ENCODE measurements at regions not wholly inside any gene's neighbourhood (a gene's known extent, or its start where the extent isn't known, plus 50 kb on each side); places are given as distances from the start of the nearest gene placed in this dataset.
"Not testable (repeated sequence)": the region's sequence is repeated elsewhere in the genome, so short reads cannot be mapped to it uniquely, and the experiment has no call there.

GRCh38 chr1:96597218-96597617, 124.4 kb upstream of the PTBP2 start:
- Mint-ChIP-seq H3K36me3 (ENCODE audit: low read depth) (no peaks in the 10 kb centered on the region), H3K4me1 (no peaks in the 10 kb centered on the region), H3K4me3 (no peak overlapping the region), H3K27me3 (no peaks in the 10 kb centered on the region), H3K27ac (no peak overlapping the region), H3K9me3 (no peaks in the 10 kb centered on the region)
- CTCF ChIA-PET: no interaction called here
- POLR2A ChIA-PET: no interaction called here
- no peak for DNase-seq

- Mint-ChIP-seq H3K4me3 (no peak overlapping the region), H3K27me3 (no peaks in the 10 kb centered on the region), H3K27ac (no peak overlapping the region), H3K4me1 (no peaks in the 10 kb centered on the region), H3K9me3 (no peaks in the 10 kb centered on the region), H3K36me3 (ENCODE audit: low read depth) (no peaks in the 10 kb centered on the region)
- CTCF ChIA-PET: interaction anchor here (0.6 kb wide), 1 partner anchor 134 kb away, joined by 3 read pairs; no protein-coding TSS in a partner anchor
- POLR2A ChIA-PET: no interaction called here
- DNase-seq: no peak
Measured at GRCh38 chr1:96598416-96599168, 123.0 kb upstream of the PTBP2 start.

DNA sequence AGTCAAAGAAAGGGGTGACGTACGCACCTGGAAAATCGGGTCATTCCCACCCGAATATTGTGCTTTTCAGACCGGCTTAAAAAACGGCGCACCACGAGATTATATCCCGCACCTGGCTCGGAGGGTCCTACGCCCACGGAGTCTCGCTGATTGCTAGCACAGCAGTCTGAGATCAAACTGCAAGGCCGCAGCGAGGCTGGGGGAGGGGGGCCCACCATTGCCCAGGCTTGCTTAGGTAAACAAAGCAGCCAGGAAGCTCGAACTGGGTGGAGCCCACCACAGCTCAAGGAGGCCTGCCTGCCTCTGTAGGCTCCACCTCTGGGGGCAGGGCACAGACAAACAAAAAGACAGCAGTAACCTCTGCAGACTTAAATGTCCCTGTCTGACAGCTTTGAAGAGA, 117.0 kb upstream of the PTBP2 start:
- POLR2A ChIA-PET; H3K4me1 Mint-ChIP-seq; DNase-seq; H3K4me3 Mint-ChIP-seq; H3K9me3 Mint-ChIP-seq; H3K27me3 Mint-ChIP-seq; CTCF ChIA-PET; H3K36me3 Mint-ChIP-seq (ENCODE audit: low read depth); H3K27ac Mint-ChIP-seq: not testable (repeated sequence)

GRCh38 chr1:96617375-96617774, 104.2 kb upstream of the PTBP2 start:
- DNase-seq; H3K27me3 Mint-ChIP-seq; H3K27ac Mint-ChIP-seq; H3K9me3 Mint-ChIP-seq; H3K4me3 Mint-ChIP-seq; H3K4me1 Mint-ChIP-seq; POLR2A ChIA-PET; CTCF ChIA-PET; H3K36me3 Mint-ChIP-seq (ENCODE audit: low read depth): not testable (repeated sequence)

DNA sequence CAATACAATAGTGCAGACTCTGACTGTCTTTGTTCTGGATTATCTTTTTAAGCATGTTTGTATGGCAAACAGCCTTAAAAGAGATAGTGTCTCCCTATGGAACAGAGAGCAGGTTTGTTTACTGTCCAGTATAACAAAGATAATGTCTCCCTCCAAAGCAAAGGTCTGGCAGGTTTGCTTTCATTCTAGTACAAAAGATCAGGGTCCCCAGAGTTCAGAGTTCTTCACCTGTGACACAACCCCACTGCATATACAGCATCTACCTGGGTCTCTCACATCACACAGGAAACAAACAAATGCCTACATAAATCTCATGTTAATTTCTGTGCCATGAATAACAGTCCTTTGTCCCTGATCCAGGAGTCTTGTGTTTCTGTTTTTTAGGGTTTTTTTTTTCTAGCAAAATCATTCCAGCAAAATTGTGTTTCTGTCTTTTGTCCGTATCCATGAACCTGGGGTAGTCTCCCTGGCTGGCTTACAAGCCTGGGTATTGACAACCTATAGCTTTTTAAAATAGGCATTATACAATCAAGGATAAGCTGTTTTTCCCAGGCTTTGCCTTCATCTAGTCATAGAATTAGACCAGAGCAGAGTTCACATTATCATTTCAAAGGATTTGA, 89.4 kb upstream of the PTBP2 start:
- Mint-ChIP-seq H3K36me3 (ENCODE audit: low read depth) (no peaks in the 10 kb centered on the region), H3K9me3 (no peaks in the 10 kb centered on the region), H3K27me3 (no peaks in the 10 kb centered on the region), H3K4me1 (no peaks in the 10 kb centered on the region), H3K27ac (no peak overlapping the region), H3K4me3 (no peak overlapping the region)
- ChIA-PET POLR2A (no interaction called here), CTCF (no interaction called here)
- no peak for DNase-seq

DNA sequence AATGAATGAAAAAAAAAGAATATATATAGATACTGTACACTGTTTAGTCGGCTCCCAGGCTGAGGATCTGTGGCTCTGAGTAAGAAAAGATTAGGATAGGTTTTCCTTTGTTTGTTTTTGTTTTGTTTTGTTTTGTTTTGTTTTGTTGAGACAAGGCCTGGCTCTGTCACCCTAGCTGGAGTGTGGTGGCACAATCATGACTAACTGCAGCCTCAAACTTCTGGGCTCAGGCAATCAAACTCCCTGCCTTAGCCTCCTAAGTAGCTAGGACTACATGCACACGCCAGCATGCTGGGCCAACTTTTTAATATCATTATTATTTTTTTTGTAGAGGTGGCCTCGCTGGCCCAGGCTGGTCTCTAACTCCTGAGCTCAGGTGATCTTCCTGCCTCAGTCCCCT, 87.9 kb upstream of the PTBP2 start:
- DNase-seq: no peak
- H3K27ac Mint-ChIP-seq: no peak overlapping the region
- no peaks in the 10 kb centered on the region for H3K9me3 Mint-ChIP-seq
- CTCF ChIA-PET: no interaction called here
- no peak overlapping the region for H3K4me3 Mint-ChIP-seq
- POLR2A ChIA-PET: no interaction called here
- no peaks in the 10 kb centered on the region for H3K36me3 Mint-ChIP-seq (ENCODE audit: low read depth)
- no peaks in the 10 kb centered on the region for H3K4me1 Mint-ChIP-seq
- H3K27me3 Mint-ChIP-seq: no peaks in the 10 kb centered on the region

DNA sequence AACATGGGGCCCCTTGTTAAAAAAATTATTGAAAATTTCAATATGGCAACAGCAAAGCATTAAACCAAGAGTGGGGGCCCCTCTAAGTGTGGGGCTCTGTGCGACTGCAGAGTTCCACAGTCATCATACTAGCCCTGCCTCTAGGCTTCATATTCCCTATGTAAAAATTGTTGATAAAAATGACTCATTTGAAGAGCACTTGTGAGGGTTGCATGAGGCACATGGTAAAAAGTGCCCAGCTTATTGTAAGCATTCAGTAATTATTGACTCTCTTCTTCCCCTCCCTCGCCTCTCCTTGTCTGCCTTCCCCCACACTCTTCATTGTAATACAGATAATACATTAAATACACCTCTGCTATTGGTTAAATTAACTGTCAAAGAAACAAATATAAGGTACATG, 86.7 kb upstream of the PTBP2 start:
- H3K36me3 Mint-ChIP-seq (ENCODE audit: low read depth): no peaks in the 10 kb centered on the region
- H3K4me3 Mint-ChIP-seq: no peak overlapping the region
- ChIA-PET POLR2A (no interaction called here), CTCF (no interaction called here)
- H3K9me3 Mint-ChIP-seq: no peaks in the 10 kb centered on the region
- H3K27me3 Mint-ChIP-seq: no peaks in the 10 kb centered on the region
- no peak for DNase-seq
- H3K27ac Mint-ChIP-seq: no peak overlapping the region
- no peaks in the 10 kb centered on the region for H3K4me1 Mint-ChIP-seq

DNA sequence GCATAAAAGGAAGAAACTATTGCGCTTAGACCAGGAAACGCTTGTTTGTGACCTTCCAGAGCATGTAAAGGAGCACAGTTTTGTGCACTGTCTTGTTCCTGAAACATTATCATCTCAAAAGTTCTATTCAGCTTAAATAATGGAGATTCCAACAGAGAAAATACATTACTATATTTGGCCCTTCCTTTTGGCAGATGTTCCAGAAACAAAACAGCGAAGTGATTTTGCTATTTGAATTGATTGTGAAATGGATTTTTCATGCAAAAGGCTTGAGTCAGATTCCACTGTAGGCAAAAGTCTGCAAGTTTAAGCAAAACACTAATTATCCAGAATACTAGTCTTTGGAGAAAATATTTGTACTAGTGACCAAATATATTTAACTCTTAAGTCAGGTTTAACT, 80.3 kb upstream of the PTBP2 start:
- Mint-ChIP-seq H3K27ac (no peak overlapping the region), H3K36me3 (ENCODE audit: low read depth) (no peaks in the 10 kb centered on the region), H3K4me1 (no peaks in the 10 kb centered on the region), H3K27me3 (no peaks in the 10 kb centered on the region), H3K9me3 (no peaks in the 10 kb centered on the region), H3K4me3 (no peak overlapping the region)
- POLR2A ChIA-PET: no interaction called here
- no peak for DNase-seq
- CTCF ChIA-PET: no interaction called here

DNA sequence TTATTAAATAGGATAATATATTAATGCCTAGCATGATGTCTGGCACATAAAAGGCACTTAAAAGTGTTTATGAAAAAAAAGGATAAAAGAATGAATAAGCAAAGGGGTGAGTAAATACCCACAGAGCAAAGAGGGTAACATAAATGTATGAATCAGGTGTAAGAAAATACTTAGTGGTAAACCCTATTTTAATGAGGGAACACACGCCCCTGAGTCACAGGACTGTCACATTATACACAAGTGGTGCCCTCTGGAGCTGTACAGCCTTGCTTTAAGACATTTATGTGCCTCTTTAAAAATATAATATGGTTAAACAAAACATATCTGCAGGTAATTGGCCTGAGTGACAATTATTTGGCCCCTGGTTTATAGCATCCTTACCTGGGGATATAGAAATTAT, 78.1 kb upstream of the PTBP2 start:
- no peak overlapping the region for H3K4me3 Mint-ChIP-seq
- H3K36me3 Mint-ChIP-seq (ENCODE audit: low read depth): no peaks in the 10 kb centered on the region
- H3K27me3 Mint-ChIP-seq: no peaks in the 10 kb centered on the region
- DNase-seq: no peak
- ChIA-PET CTCF (no interaction called here), POLR2A (no interaction called here)
- H3K9me3 Mint-ChIP-seq: no peaks in the 10 kb centered on the region
- H3K4me1 Mint-ChIP-seq: no peaks in the 10 kb centered on the region
- no peak overlapping the region for H3K27ac Mint-ChIP-seq

DNA sequence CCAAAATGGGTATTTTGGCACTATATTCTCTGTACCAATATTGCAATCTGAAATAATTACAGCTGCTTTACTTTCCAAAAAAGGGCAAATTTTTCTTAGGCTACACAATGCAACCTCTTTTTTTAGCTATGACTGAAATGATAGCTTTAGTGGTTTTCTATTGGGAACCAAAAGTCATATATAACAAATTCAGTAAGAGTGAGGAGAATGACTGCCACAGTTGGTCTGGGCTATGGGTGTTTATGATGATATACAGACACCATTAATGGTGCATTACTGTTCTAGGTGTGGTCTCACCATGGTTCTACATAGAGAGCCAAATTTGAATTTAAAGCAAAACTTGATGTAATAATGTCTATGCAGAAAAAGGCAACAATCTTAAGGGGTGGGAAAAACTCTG, 72.3 kb upstream of the PTBP2 start:
- no peak overlapping the region for H3K27ac Mint-ChIP-seq
- no peaks in the 10 kb centered on the region for H3K36me3 Mint-ChIP-seq (ENCODE audit: low read depth)
- POLR2A ChIA-PET: no interaction called here
- no peaks in the 10 kb centered on the region for H3K27me3 Mint-ChIP-seq
- peaks cover 4% of the 10 kb centered on the region for H3K9me3 Mint-ChIP-seq
- CTCF ChIA-PET: no interaction called here
- no peak for DNase-seq
- H3K4me1 Mint-ChIP-seq: no peaks in the 10 kb centered on the region
- no peak overlapping the region for H3K4me3 Mint-ChIP-seq

DNA sequence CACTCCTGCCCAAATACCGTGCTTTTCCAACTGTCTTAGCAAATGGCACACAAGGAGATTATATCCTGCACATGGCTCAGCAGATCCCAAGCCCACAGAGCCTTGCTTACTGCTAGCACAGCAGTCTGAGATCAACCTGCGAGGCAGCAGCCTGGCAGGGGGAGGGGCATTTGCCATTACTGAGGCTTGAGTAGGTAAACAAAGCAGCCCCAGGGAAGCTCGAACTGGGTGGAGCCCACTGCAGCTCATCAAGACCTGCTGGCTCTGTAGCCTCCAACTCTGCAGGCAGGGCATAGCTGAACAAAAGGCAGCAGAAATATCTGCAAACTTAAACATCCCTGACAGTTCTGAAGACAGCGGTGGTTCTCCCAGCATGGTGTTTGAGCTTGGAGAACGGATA, 70.1 kb upstream of the PTBP2 start:
- no peaks in the 10 kb centered on the region for H3K36me3 Mint-ChIP-seq (ENCODE audit: low read depth)
- peaks cover 4% of the 10 kb centered on the region for H3K9me3 Mint-ChIP-seq
- no peak for DNase-seq
- H3K27ac Mint-ChIP-seq: no peak overlapping the region
- no peak overlapping the region for H3K4me3 Mint-ChIP-seq
- no peaks in the 10 kb centered on the region for H3K4me1 Mint-ChIP-seq
- CTCF ChIA-PET: no interaction called here
- no peaks in the 10 kb centered on the region for H3K27me3 Mint-ChIP-seq
- POLR2A ChIA-PET: no interaction called here

DNA sequence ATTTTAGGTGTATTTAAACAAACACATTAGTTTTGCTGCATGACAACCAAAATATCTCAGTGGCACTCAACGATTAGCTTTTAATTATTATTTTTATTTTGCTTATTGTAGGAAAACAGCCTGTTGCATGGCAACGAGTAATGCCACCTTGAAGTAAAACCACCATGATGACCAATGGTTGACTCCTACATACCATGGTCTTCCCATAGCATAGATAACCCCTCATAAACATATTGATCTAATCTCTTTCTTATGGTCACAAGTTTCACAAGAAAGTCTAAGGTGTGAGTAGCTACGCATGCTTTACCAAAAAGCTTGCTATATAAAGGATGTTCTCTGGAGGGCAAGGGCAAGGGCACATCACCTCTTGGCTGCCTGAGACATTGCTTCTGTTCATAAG, 61.5 kb upstream of the PTBP2 start:
- Mint-ChIP-seq H3K9me3 (peaks cover 2% of the 10 kb centered on the region), H3K27me3 (no peaks in the 10 kb centered on the region), H3K27ac (no peak overlapping the region), H3K36me3 (ENCODE audit: low read depth) (no peaks in the 10 kb centered on the region), H3K4me1 (no peaks in the 10 kb centered on the region), H3K4me3 (no peak overlapping the region)
- no peak for DNase-seq
- ChIA-PET CTCF (no interaction called here), POLR2A (no interaction called here)

GRCh38 chr1:96660503-96660902, 61.1 kb upstream of the PTBP2 start:
- H3K36me3 Mint-ChIP-seq (ENCODE audit: low read depth): no peaks in the 10 kb centered on the region
- H3K9me3 Mint-ChIP-seq: peaks cover 2% of the 10 kb centered on the region
- no peaks in the 10 kb centered on the region for H3K4me1 Mint-ChIP-seq
- no peaks in the 10 kb centered on the region for H3K27me3 Mint-ChIP-seq
- POLR2A ChIA-PET: no interaction called here
- CTCF ChIA-PET: no interaction called here
- no peak for DNase-seq
- H3K27ac Mint-ChIP-seq: no peak overlapping the region
- no peak overlapping the region for H3K4me3 Mint-ChIP-seq
